ENCODE measurements at regions not wholly inside any gene's neighbourhood (a gene's known extent, or its start where the extent isn't known, plus 50 kb on each side); places are given as distances from the start of the nearest gene placed in this dataset.

- TF ChIP-seq CTCF (IDR thresholded peaks at IDR 0.05) (no peak), RCOR1 (IDR thresholded peaks at IDR 0.05; ENCODE audit: low read length) (no peak), ELF1 (IDR thresholded peaks at IDR 0.05) (no peak), NFIC (IDR thresholded peaks at IDR 0.05; ENCODE audit: borderline replicate concordance) (no peak), NRF1 (IDR thresholded peaks at IDR 0.05; ENCODE audit: low read depth, low read length) (no peak), RAD21 (IDR thresholded peaks at IDR 0.05; ENCODE audit: low read length) (no peak), FOXM1 (IDR thresholded peaks at IDR 0.05; ENCODE audit: low read depth) (no peak), FOSL2 (IDR thresholded peaks at IDR 0.05; ENCODE audit: borderline replicate concordance, low read depth) (no peak), POLR2AphosphoS5 (IDR thresholded peaks at IDR 0.05; ENCODE audit: low read depth, low read length) (no peak), TEAD4 (IDR thresholded peaks at IDR 0.05; ENCODE audit: borderline replicate concordance, insufficient read depth) (no peak), EZH2phosphoT487 (IDR thresholded peaks at IDR 0.05; ENCODE audit: borderline replicate concordance, low read depth) (no peak), EP300 (IDR thresholded peaks at IDR 0.05; ENCODE audit: borderline replicate concordance in 1 of 2, low read depth in 1 of 2, low read length in 1 of 2) (no peak)
These were observed 532.3 kb upstream of the PSMD7 start for GRCh38 chr16:73764321-73764720.

Data from SK-N-SH (cell line).